Mesothelial cell of epicardium (in vitro differentiated cells): ENCODE measurements at regions not wholly inside any gene's neighbourhood (a gene's known extent, or its start where the extent isn't known, plus 50 kb on each side); places are given as distances from the start of the nearest gene placed in this dataset.

ENCODE experiments used
- DNase-seq, 2 experiments: peaks; one replicate each; pipeline ENCODE4 v3.0.0; 2021; ENCODE audit warnings: low spot score in 2 of 2; ENCODE audit not compliant: unreplicated experiment in 2 of 2
- H3K27ac Mint-ChIP-seq: 2 replicates; pipeline ENCODE4 v1.8.0; 2021; ENCODE audit warnings: mixed read lengths
- H3K27me3 Mint-ChIP-seq: 2 replicates; pipeline ENCODE4 v1.8.0; 2021; ENCODE audit warnings: low read depth, mixed read lengths
- H3K36me3 Mint-ChIP-seq: 2 replicates; pipeline ENCODE4 v1.8.0; 2021; ENCODE audit warnings: mixed read lengths
- H3K4me1 Mint-ChIP-seq: 2 replicates; pipeline ENCODE4 v1.8.0; 2021; ENCODE audit warnings: mixed read lengths
- H3K4me3 Mint-ChIP-seq: 2 replicates; pipeline ENCODE4 v1.8.0; 2021; ENCODE audit warnings: mild to moderate bottlenecking, moderate library complexity, mixed read lengths
- H3K9me3 Mint-ChIP-seq: 2 replicates; pipeline ENCODE4 v1.8.0; 2021; ENCODE audit warnings: mixed read lengths
- TF ChIP-seq, protein P1 (sequence below): fragments of 200-600 bp; sonication (generic); IDR thresholded peaks from one replicate; pipeline ENCODE4 v1.5.0; 2021; ENCODE audit warnings: antibody characterized with exemption; ENCODE audit not compliant: unreplicated experiment

DNA sequence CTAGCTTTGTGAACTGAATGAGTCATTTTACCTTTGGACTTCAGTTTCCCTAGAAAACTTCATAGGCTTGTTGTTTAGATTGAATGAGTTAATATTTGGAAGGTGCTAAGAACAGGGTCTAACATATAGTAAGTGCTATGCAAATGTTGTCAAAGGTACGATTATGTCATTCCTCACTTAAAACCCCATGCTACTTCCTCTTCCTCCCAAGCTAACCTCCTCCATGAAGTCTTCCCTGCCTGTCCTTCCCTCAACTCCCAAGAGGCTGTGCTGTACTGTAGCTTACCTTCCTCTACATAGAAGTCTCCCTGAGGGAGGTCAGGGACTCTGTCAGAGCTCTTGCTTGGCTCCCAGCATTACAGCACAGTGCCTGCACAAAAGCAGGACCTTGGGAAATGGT, 103.4 kb upstream of the PJA1 start:
- no peak for DNase-seq
- TF ChIP-seq, protein P1, sequence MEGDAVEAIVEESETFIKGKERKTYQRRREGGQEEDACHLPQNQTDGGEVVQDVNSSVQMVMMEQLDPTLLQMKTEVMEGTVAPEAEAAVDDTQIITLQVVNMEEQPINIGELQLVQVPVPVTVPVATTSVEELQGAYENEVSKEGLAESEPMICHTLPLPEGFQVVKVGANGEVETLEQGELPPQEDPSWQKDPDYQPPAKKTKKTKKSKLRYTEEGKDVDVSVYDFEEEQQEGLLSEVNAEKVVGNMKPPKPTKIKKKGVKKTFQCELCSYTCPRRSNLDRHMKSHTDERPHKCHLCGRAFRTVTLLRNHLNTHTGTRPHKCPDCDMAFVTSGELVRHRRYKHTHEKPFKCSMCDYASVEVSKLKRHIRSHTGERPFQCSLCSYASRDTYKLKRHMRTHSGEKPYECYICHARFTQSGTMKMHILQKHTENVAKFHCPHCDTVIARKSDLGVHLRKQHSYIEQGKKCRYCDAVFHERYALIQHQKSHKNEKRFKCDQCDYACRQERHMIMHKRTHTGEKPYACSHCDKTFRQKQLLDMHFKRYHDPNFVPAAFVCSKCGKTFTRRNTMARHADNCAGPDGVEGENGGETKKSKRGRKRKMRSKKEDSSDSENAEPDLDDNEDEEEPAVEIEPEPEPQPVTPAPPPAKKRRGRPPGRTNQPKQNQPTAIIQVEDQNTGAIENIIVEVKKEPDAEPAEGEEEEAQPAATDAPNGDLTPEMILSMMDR, result no peak
- Mint-ChIP-seq H3K27me3 (peaks cover 27% of the 10 kb centered on the region), H3K4me3 (no peak overlapping the region), H3K4me1 (no peaks in the 10 kb centered on the region), H3K27ac (no peak overlapping the region), H3K9me3 (peaks cover 5% of the 10 kb centered on the region), H3K36me3 (no peaks in the 10 kb centered on the region)

DNA sequence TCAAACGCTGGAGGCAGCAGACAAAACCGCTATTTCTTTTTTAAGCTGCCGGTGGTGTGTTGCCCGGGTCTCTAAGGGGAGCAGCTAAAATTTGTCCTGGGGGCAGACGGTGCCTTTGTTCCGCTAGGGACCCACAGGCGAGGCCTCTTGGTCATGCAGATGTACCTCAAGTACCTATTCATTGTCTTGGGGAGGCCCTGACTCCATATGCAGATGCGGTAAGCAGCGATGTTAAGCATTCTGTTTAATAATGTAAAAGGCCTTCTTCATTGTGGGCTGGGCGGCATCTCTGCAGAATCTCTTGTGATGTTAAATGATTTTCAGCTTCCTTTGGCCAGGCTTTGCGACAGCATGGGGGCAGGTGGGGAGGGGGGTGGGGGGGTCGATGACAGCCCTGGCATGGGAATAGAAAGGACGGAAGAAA, 98.9 kb upstream of the PJA1 start:
- Mint-ChIP-seq H3K4me3 (no peak overlapping the region), H3K4me1 (peaks cover 10% of the 10 kb centered on the region), H3K9me3 (peaks cover 13% of the 10 kb centered on the region), H3K27me3 (peaks cover 45% of the 10 kb centered on the region), H3K36me3 (no peaks in the 10 kb centered on the region), H3K27ac (no peak overlapping the region)
- TF ChIP-seq, protein P1, result no peak
- no peak for DNase-seq

DNA sequence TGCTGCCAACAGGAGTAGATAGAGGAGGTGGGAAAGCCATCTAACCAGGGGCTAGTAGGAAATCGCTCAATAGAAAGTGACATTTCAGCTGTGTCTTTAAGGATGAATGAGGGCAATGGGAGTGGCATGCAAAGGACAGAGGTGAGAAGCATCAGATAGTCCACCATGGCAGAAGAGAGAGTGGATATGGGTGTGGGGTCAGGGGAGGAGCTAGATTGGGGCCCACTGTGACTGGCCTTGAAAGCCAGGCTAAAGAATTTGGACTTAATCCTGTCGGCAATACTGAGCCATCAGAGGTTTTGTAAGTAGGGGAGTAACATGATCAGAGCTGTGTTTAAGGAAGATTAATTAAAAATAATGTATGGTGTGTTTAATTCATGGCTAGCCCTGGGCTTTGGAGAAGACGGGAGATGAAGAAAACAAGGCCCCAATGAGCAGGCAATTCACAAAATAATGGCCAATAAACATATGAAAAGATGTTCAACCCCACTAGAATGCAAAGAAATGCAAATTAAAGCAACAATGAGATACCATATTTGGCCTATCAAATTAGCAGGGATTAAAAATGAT, 98.1 kb upstream of the PJA1 start:
- no peak for DNase-seq
- Mint-ChIP-seq H3K27ac (no peak overlapping the region), H3K4me1 (peaks cover 10% of the 10 kb centered on the region), H3K9me3 (peaks cover 15% of the 10 kb centered on the region), H3K4me3 (no peak overlapping the region), H3K27me3 (peaks cover 45% of the 10 kb centered on the region), H3K36me3 (no peaks in the 10 kb centered on the region)
- TF ChIP-seq, protein P1, result no peak

GRCh38 chrX:69262036-69262936, 97.0 kb upstream of the PJA1 start:
- no peaks in the 10 kb centered on the region for H3K36me3 Mint-ChIP-seq
- H3K27me3 Mint-ChIP-seq, result peaks cover 44% of the 10 kb centered on the region
- no peak overlapping the region for H3K27ac Mint-ChIP-seq
- no peak for DNase-seq
- H3K4me3 Mint-ChIP-seq, result no peak overlapping the region
- peaks cover 15% of the 10 kb centered on the region for H3K9me3 Mint-ChIP-seq
- peaks cover 10% of the 10 kb centered on the region for H3K4me1 Mint-ChIP-seq
- TF ChIP-seq, protein P1, result no peak

GRCh38 chrX:69260169-69260568, 94.9 kb upstream of the PJA1 start:
- Mint-ChIP-seq H3K4me3 (no peak overlapping the region), H3K9me3 (peaks cover 10% of the 10 kb centered on the region), H3K27ac (no peak overlapping the region), H3K36me3 (no peaks in the 10 kb centered on the region), H3K4me1 (peaks cover 16% of the 10 kb centered on the region), H3K27me3 (peaks cover 32% of the 10 kb centered on the region)
- DNase-seq, result no peak
- TF ChIP-seq, protein P1, result no peak
